ENCODE measurements at regions not wholly inside any gene's neighbourhood (a gene's known extent, or its start where the extent isn't known, plus 50 kb on each side); places are given as distances from the start of the nearest gene placed in this dataset.

- TF ChIP-seq CTCF (IDR thresholded peaks at IDR 0.05; ENCODE audit: partially characterized antibody, unreplicated experiment) = no peak
- Mint-ChIP-seq H3K4me1 (ENCODE audit: low read depth, unreplicated experiment) (peaks cover 47% of the 10 kb centered on the region), H3K27me3 (ENCODE audit: unreplicated experiment) (peaks cover 10% of the 10 kb centered on the region), H3K4me3 (ENCODE audit: unreplicated experiment) (no peak overlapping the region), H3K27ac (ENCODE audit: unreplicated experiment) (no peak overlapping the region), H3K9me3 (ENCODE audit: unreplicated experiment) (peaks cover 12% of the 10 kb centered on the region), H3K36me3 (ENCODE audit: unreplicated experiment) (no peaks in the 10 kb centered on the region)
- no peak for DNase-seq
These were observed 420.1 kb upstream of the MGMT start for GRCh38 chr10:129046962-129047361.

- Mint-ChIP-seq H3K27me3 (ENCODE audit: unreplicated experiment) (peaks cover 10% of the 10 kb centered on the region), H3K4me3 (ENCODE audit: unreplicated experiment) (no peak overlapping the region), H3K4me1 (ENCODE audit: low read depth, unreplicated experiment) (peaks cover 47% of the 10 kb centered on the region), H3K27ac (ENCODE audit: unreplicated experiment) (no peak overlapping the region), H3K36me3 (ENCODE audit: unreplicated experiment) (no peaks in the 10 kb centered on the region), H3K9me3 (ENCODE audit: unreplicated experiment) (peaks cover 12% of the 10 kb centered on the region)
- TF ChIP-seq CTCF (IDR thresholded peaks at IDR 0.05; ENCODE audit: partially characterized antibody, unreplicated experiment) = no peak
- no peak for DNase-seq
These were observed 419.4 kb upstream of the MGMT start for GRCh38 chr10:129047600-129047999.

- DNase-seq = no peak
- Mint-ChIP-seq H3K4me1 (ENCODE audit: low read depth, unreplicated experiment) (peaks cover 40% of the 10 kb centered on the region), H3K27ac (ENCODE audit: unreplicated experiment) (peak overlapping the region; percentile 52), H3K4me3 (ENCODE audit: unreplicated experiment) (no peak overlapping the region), H3K36me3 (ENCODE audit: unreplicated experiment) (no peaks in the 10 kb centered on the region), H3K27me3 (ENCODE audit: unreplicated experiment) (peaks cover 10% of the 10 kb centered on the region), H3K9me3 (ENCODE audit: unreplicated experiment) (peaks cover 12% of the 10 kb centered on the region)
- TF ChIP-seq CTCF (IDR thresholded peaks at IDR 0.05; ENCODE audit: partially characterized antibody, unreplicated experiment) = no peak
These were observed 418.5 kb upstream of the MGMT start for GRCh38 chr10:129048513-129048912.

GRCh38 chr10:129049501-129049900 lies 417.5 kb upstream of the MGMT start:
- H3K4me3 Mint-ChIP-seq (ENCODE audit: unreplicated experiment) = peak overlapping the region; percentile 28
- H3K36me3 Mint-ChIP-seq (ENCODE audit: unreplicated experiment) = no peaks in the 10 kb centered on the region
- peak; percentile 45 for DNase-seq
- H3K27me3 Mint-ChIP-seq (ENCODE audit: unreplicated experiment) = peaks cover 10% of the 10 kb centered on the region
- peak overlapping the region; percentile 88 for H3K27ac Mint-ChIP-seq (ENCODE audit: unreplicated experiment)
- no peak for TF ChIP-seq CTCF (IDR thresholded peaks at IDR 0.05; ENCODE audit: partially characterized antibody, unreplicated experiment)
- H3K9me3 Mint-ChIP-seq (ENCODE audit: unreplicated experiment) = peaks cover 14% of the 10 kb centered on the region
- H3K4me1 Mint-ChIP-seq (ENCODE audit: low read depth, unreplicated experiment) = peaks cover 32% of the 10 kb centered on the region

- no peak for DNase-seq
- Mint-ChIP-seq H3K4me1 (ENCODE audit: low read depth, unreplicated experiment) (peaks cover 10% of the 10 kb centered on the region), H3K27me3 (ENCODE audit: unreplicated experiment) (peaks cover 6% of the 10 kb centered on the region), H3K36me3 (ENCODE audit: unreplicated experiment) (no peaks in the 10 kb centered on the region), H3K27ac (ENCODE audit: unreplicated experiment) (no peak overlapping the region), H3K4me3 (ENCODE audit: unreplicated experiment) (no peak overlapping the region), H3K9me3 (ENCODE audit: unreplicated experiment) (peaks cover 4% of the 10 kb centered on the region)
- no peak for TF ChIP-seq CTCF (IDR thresholded peaks at IDR 0.05; ENCODE audit: partially characterized antibody, unreplicated experiment)
These were observed 411.8 kb upstream of the MGMT start for GRCh38 chr10:129055225-129055624.
